A673 (cell line): ENCODE measurements at regions not wholly inside any gene's neighbourhood (a gene's known extent, or its start where the extent isn't known, plus 50 kb on each side); places are given as distances from the start of the nearest gene placed in this dataset.

ENCODE experiments used
- BruUV-seq: library from RNA; stranded (reverse); fragments of 400-500 nt; replicated peaks from 2 replicates; lab custom pipeline; 2021; lab: Mats Ljungman, UMichigan
- CTCF ChIA-PET: fragments of 300-600 bp; sonication (Branson Sonifier 250); formaldehyde crosslinking; loops from one replicate; lab custom pipeline; 2022; ENCODE audit warnings: antibody characterized with exemption; lab: Charles Lee
- POLR2A ChIA-PET: fragments of 300-600 bp; sonication (Branson Sonifier 250); formaldehyde crosslinking; loops from one replicate; lab custom pipeline; 2022; ENCODE audit warnings: antibody characterized with exemption; ENCODE audit not compliant: low non-redundant PET; lab: Charles Lee
- DNase-seq: peaks from one replicate; pipeline ENCODE4 v3.0.0-alpha.2; 2015; ENCODE audit warnings: low spot score
- H3K27ac ChIP-seq: fragments of 200-600 bp; sonication (generic); 2 replicates; pipeline ENCODE4 v1.5.1; 2016; ENCODE audit warnings: mixed run types, low read depth, mild to moderate bottlenecking, mixed read lengths, antibody characterized with exemption, low read length; ENCODE audit not compliant: poor library complexity, severe bottlenecking
- H3K27me3 ChIP-seq: fragments of 200-600 bp; sonication (generic); replicated peaks from 2 replicates; pipeline ENCODE4 v1.6.1; 2017; ENCODE audit warnings: mixed run types, low read depth, mild to moderate bottlenecking, mixed read lengths, antibody characterized with exemption, low read length; ENCODE audit not compliant: insufficient read depth, poor library complexity
- H3K36me3 ChIP-seq: fragments of 200-600 bp; sonication (generic); 2 replicates; pipeline ENCODE4 v1.6.1; 2016; ENCODE audit warnings: mixed run types, mild to moderate bottlenecking, mixed read lengths, antibody characterized with exemption, low read length; ENCODE audit not compliant: insufficient read depth, poor library complexity, severe bottlenecking
- H3K4me1 ChIP-seq: fragments of 200-600 bp; sonication (generic); 2 replicates; pipeline ENCODE4 v1.6.1; 2017; ENCODE audit warnings: mixed run types, mild to moderate bottlenecking, mixed read lengths, antibody characterized with exemption, low read length; ENCODE audit not compliant: insufficient read depth, poor library complexity, severe bottlenecking
- H3K4me3 ChIP-seq: fragments of 200-600 bp; sonication (generic); 2 replicates; pipeline ENCODE4 v1.5.1; 2016; ENCODE audit warnings: low read depth, mixed run types, mild to moderate bottlenecking, mixed read lengths, low read length; ENCODE audit not compliant: poor library complexity, severe bottlenecking
- H3K9me3 ChIP-seq: fragments of 200-600 bp; sonication (generic); 2 replicates; pipeline ENCODE4 v1.6.1; 2016; ENCODE audit warnings: mixed run types, low read depth, mild to moderate bottlenecking, mixed read lengths, antibody characterized with exemption, low read length; ENCODE audit not compliant: poor library complexity, severe bottlenecking
- CTCF ChIP-seq: fragments of 300-800, 200-600 bp; sonication (generic); conservative IDR thresholded peaks from 2 replicates; pipeline ENCODE4 v1.5.1; 2017; ENCODE audit warnings: low read depth, mild to moderate bottlenecking, antibody characterized with exemption, low read length, moderate library complexity, mixed read lengths
- EZH2 ChIP-seq: fragments of 200-600 bp; sonication (generic); IDR thresholded peaks from 2 replicates; pipeline ENCODE4 v1.6.1; 2017; ENCODE audit warnings: borderline replicate concordance, low read depth, mild to moderate bottlenecking, mixed read lengths, antibody characterized with exemption, low read length; ENCODE audit not compliant: poor library complexity, severe bottlenecking
- intact Hi-C: fragments of 100-400 bp; cut with micrococcal nuclease; formaldehyde crosslinking; loops from one replicate; pipeline ENCODE4 v1.10.0; 2022; ENCODE audit not compliant: unreplicated experiment

DNA sequence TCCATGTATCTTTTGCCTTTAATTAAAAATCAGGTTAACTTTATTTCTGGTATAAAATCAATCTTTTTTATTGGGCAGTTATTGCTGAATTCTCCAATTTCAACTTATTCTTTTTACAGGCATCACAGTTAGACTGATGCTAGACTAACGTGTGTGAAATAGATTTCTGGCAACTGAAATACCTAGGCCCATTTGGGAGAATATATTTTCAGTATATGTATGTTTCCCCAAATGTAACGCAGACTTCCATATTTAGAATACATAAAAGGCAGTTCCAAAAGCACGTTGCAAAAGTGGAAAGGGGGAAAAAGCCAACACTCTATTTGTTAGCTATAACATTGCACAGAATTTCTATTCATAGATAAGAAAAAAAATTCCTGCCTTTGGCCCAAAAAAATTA lies 297.0 kb downstream of the ATP23 start:
- Histone ChIP-seq H3K36me3 (no peaks in the 10 kb centered on the region), H3K9me3 (no peaks in the 10 kb centered on the region), H3K4me3 (no peak overlapping the region), H3K4me1 (peaks cover 14% of the 10 kb centered on the region), H3K27ac (no peak overlapping the region), H3K27me3 (no peaks in the 10 kb centered on the region)
- DNase-seq = no peak
- BruUV-seq = no TSS peak
- no peak for TF ChIP-seq CTCF
- no peak for TF ChIP-seq EZH2
- intact Hi-C loops = no loop called here
- ChIA-PET POLR2A (no interaction called here), CTCF (no interaction called here)

- BruUV-seq = no TSS peak
- Histone ChIP-seq H3K27me3 (no peaks in the 10 kb centered on the region), H3K4me3 (no peak overlapping the region), H3K27ac (no peak overlapping the region), H3K9me3 (no peaks in the 10 kb centered on the region), H3K36me3 (no peaks in the 10 kb centered on the region), H3K4me1 (peaks cover 21% of the 10 kb centered on the region)
- intact Hi-C loops = loop anchor here (10.0 kb wide), 1 partner anchor 204 kb away; no protein-coding TSS in a partner anchor
- TF ChIP-seq EZH2 = no peak
- no peak for TF ChIP-seq CTCF
- DNase-seq = no peak
- CTCF ChIA-PET = no interaction called here
- POLR2A ChIA-PET = no interaction called here
Observed at GRCh38 chr12:58241099-58241498, 299.7 kb downstream of the ATP23 start.

DNA sequence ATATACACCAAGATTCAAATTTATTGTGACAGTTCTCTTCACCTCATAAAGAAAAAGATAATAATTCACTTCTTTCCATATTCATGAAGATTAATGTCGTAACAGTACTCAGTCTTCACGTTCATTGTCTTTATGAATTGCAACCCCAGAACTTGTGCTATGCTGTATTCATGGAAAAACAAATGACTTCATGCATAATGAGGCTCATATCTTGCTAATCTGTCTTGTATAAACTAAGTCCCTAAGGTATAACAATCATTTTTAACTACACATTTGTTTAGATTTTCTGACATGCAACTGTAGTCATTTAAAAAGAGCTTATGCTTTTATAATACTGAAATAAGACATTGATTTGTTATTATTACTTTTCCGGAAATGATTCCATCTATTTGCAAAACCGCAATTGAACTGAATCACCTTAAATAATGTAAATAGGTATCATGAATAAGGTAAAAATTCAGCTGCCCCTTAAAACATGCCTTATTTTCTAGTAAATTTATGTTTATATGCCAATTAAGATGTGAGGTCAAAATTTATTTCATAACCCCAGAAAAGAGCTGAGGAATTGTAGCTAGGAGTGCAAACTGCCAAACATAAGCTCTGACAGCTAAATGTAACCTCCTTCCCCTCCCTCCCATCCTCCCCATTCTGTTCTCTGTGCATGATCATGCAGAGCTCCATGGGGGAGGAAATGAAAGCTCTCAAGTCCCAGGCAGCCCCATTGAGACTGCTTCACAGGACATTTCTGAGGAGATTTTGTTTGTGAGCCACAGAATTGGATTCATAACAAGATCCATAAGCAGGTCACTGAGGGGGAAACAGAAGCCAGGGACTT lies 301.6 kb downstream of the ATP23 start:
- no peak overlapping the region for H3K4me3 ChIP-seq
- intact Hi-C loops = loop anchor here (10.0 kb wide), 1 partner anchor 202 kb away; no protein-coding TSS in a partner anchor
- no peaks in the 10 kb centered on the region for H3K36me3 ChIP-seq
- peaks cover 21% of the 10 kb centered on the region for H3K4me1 ChIP-seq
- TF ChIP-seq CTCF (no peak), EZH2 (no peak)
- ChIA-PET POLR2A (no interaction called here), CTCF (interaction anchor here (0.8 kb wide), 1 partner anchor 907 kb away, joined by 3 read pairs; no protein-coding TSS in a partner anchor)
- DNase-seq = peak; percentile 76
- no peaks in the 10 kb centered on the region for H3K9me3 ChIP-seq
- no TSS peak for BruUV-seq
- H3K27me3 ChIP-seq = no peaks in the 10 kb centered on the region
- peak overlapping the region; percentile 2 for H3K27ac ChIP-seq
